ENCODE measurements at regions not wholly inside any gene's neighbourhood (a gene's known extent, or its start where the extent isn't known, plus 50 kb on each side); places are given as distances from the start of the nearest gene placed in this dataset.
A peak's percentile ranks its signal among the peaks of the same experiment; 100 is the strongest.

- no peaks in the 10 kb centered on the region for H3K79me2 ChIP-seq (ENCODE audit: insufficient read depth)
- H3K4me1 ChIP-seq (ENCODE audit: insufficient read depth): no peaks in the 10 kb centered on the region
- in situ Hi-C loops (cut with MboI): no loop called here
- H3K4me3 ChIP-seq: no peak overlapping the region
- H3K36me3 ChIP-seq (ENCODE audit: low read depth): no peaks in the 10 kb centered on the region
- 57 to 59% methylated on average over 3 of the region's 3 CpGs for WGBS, 2 experiments (ENCODE audit: low coverage in 1 of 2, low lambda C conversion rate in 2 of 2, missing lambda C conversion rate in 2 of 2)
- H3F3A ChIP-seq (ENCODE audit: insufficient read depth): no peaks in the 10 kb centered on the region
- DNase-seq: no peak
- H3K27me3 ChIP-seq (replicated peaks; ENCODE audit: insufficient read depth): no peaks in the 10 kb centered on the region
- TF ChIP-seq EZH2 (IDR thresholded peaks at IDR 0.05; ENCODE audit: insufficient read depth, poor library complexity, severe bottlenecking) (no peak), EZH2phosphoT487 (IDR thresholded peaks at IDR 0.05; ENCODE audit: insufficient read depth, low read depth) (no peak)
- H3K4me2 ChIP-seq (ENCODE audit: unreplicated experiment): no peak overlapping the region
- no peaks in the 10 kb centered on the region for H3K9me3 ChIP-seq (ENCODE audit: low read depth)
- H3K27ac ChIP-seq: no peak overlapping the region
- no peaks in the 10 kb centered on the region for H3K9me2 ChIP-seq (ENCODE audit: insufficient read depth)
- H4K20me1 ChIP-seq (ENCODE audit: insufficient read depth): no peaks in the 10 kb centered on the region
- H2AFZ ChIP-seq: no peak overlapping the region
- no peak overlapping the region for H3K9ac ChIP-seq
These were observed 338.3 kb downstream of the LTN1 start for GRCh38 chr21:28654406-28654805.

- TF ChIP-seq EZH2phosphoT487 (IDR thresholded peaks at IDR 0.05; ENCODE audit: insufficient read depth, low read depth) (no peak), EZH2 (IDR thresholded peaks at IDR 0.05; ENCODE audit: insufficient read depth, poor library complexity, severe bottlenecking) (no peak)
- Histone ChIP-seq H4K20me1 (ENCODE audit: insufficient read depth) (no peaks in the 10 kb centered on the region), H3K4me1 (ENCODE audit: insufficient read depth) (peaks cover 16% of the 10 kb centered on the region), H3K9ac (no peak overlapping the region), H3K27ac (no peak overlapping the region), H3K79me2 (ENCODE audit: insufficient read depth) (no peaks in the 10 kb centered on the region), H3K4me2 (ENCODE audit: unreplicated experiment) (no peak overlapping the region), H3K4me3 (no peak overlapping the region), H3K9me3 (ENCODE audit: low read depth) (no peaks in the 10 kb centered on the region), H2AFZ (no peak overlapping the region), H3F3A (ENCODE audit: insufficient read depth) (peaks cover 7% of the 10 kb centered on the region; the same call in 1 of the 2 replicates), H3K27me3 (replicated peaks; ENCODE audit: insufficient read depth) (no peaks in the 10 kb centered on the region), H3K36me3 (ENCODE audit: low read depth) (no peaks in the 10 kb centered on the region), H3K9me2 (ENCODE audit: insufficient read depth) (no peaks in the 10 kb centered on the region)
- DNase-seq: peak; percentile 52
- in situ Hi-C loops (cut with MboI): no loop called here
- WGBS, 2 experiments (ENCODE audit: low coverage in 1 of 2, low lambda C conversion rate in 2 of 2, missing lambda C conversion rate in 2 of 2): 11 to 24% methylated on average over 1 of the region's 1 CpG
These were observed 347.9 kb downstream of the LTN1 start for GRCh38 chr21:28644762-28645161.

GRCh38 chr21:28642891-28643290, 349.8 kb downstream of the LTN1 start:
- DNase-seq: no peak
- Histone ChIP-seq H4K20me1 (ENCODE audit: insufficient read depth) (no peaks in the 10 kb centered on the region), H3K27ac (no peak overlapping the region), H3K9me3 (ENCODE audit: low read depth) (no peaks in the 10 kb centered on the region), H3K79me2 (ENCODE audit: insufficient read depth) (no peaks in the 10 kb centered on the region), H3K4me1 (ENCODE audit: insufficient read depth) (peaks cover 25% of the 10 kb centered on the region), H3K9me2 (ENCODE audit: insufficient read depth) (no peaks in the 10 kb centered on the region), H3K27me3 (replicated peaks; ENCODE audit: insufficient read depth) (no peaks in the 10 kb centered on the region), H3K9ac (no peak overlapping the region), H3F3A (ENCODE audit: insufficient read depth) (peaks cover 14% of the 10 kb centered on the region; the same call in 1 of the 2 replicates), H3K4me3 (no peak overlapping the region), H3K36me3 (ENCODE audit: low read depth) (no peaks in the 10 kb centered on the region), H3K4me2 (ENCODE audit: unreplicated experiment) (no peak overlapping the region), H2AFZ (no peak overlapping the region)
- in situ Hi-C loops (cut with MboI): no loop called here
- WGBS, 2 experiments (ENCODE audit: low coverage in 1 of 2, low lambda C conversion rate in 2 of 2, missing lambda C conversion rate in 2 of 2): 94 to 95% methylated on average over 4 of the region's 4 CpGs
- TF ChIP-seq EZH2phosphoT487 (IDR thresholded peaks at IDR 0.05; ENCODE audit: insufficient read depth, low read depth) (no peak), EZH2 (IDR thresholded peaks at IDR 0.05; ENCODE audit: insufficient read depth, poor library complexity, severe bottlenecking) (no peak)

GRCh38 chr21:28641731-28642130, 350.9 kb downstream of the LTN1 start:
- TF ChIP-seq EZH2phosphoT487 (IDR thresholded peaks at IDR 0.05; ENCODE audit: insufficient read depth, low read depth) (no peak), EZH2 (IDR thresholded peaks at IDR 0.05; ENCODE audit: insufficient read depth, poor library complexity, severe bottlenecking) (no peak)
- Histone ChIP-seq H3K27ac (no peak overlapping the region), H3K4me1 (ENCODE audit: insufficient read depth) (peaks cover 37% of the 10 kb centered on the region), H3K9me3 (ENCODE audit: low read depth) (no peaks in the 10 kb centered on the region), H3K27me3 (replicated peaks; ENCODE audit: insufficient read depth) (no peaks in the 10 kb centered on the region), H3K9ac (no peak overlapping the region), H2AFZ (no peak overlapping the region), H4K20me1 (ENCODE audit: insufficient read depth) (no peaks in the 10 kb centered on the region), H3K36me3 (ENCODE audit: low read depth) (no peaks in the 10 kb centered on the region), H3K4me3 (no peak overlapping the region), H3F3A (ENCODE audit: insufficient read depth) (peaks cover 25% of the 10 kb centered on the region), H3K4me2 (ENCODE audit: unreplicated experiment) (no peak overlapping the region), H3K9me2 (ENCODE audit: insufficient read depth) (no peaks in the 10 kb centered on the region), H3K79me2 (ENCODE audit: insufficient read depth) (no peaks in the 10 kb centered on the region)
- WGBS, 2 experiments (ENCODE audit: low coverage in 1 of 2, low lambda C conversion rate in 2 of 2, missing lambda C conversion rate in 2 of 2): 86 to 90% methylated on average over 1 of the region's 1 CpG
- in situ Hi-C loops (cut with MboI): no loop called here
- DNase-seq: no peak

GRCh38 chr21:28640326-28640725, 352.4 kb downstream of the LTN1 start:
- WGBS, 2 experiments (ENCODE audit: low coverage in 1 of 2, low lambda C conversion rate in 2 of 2, missing lambda C conversion rate in 2 of 2): 65 to 71% methylated on average over 5 of the region's 5 CpGs
- Histone ChIP-seq H4K20me1 (ENCODE audit: insufficient read depth) (no peaks in the 10 kb centered on the region), H3K9me2 (ENCODE audit: insufficient read depth) (no peaks in the 10 kb centered on the region), H3F3A (ENCODE audit: insufficient read depth) (peaks cover 35% of the 10 kb centered on the region), H3K9ac (no peak overlapping the region), H3K9me3 (ENCODE audit: low read depth) (no peaks in the 10 kb centered on the region), H2AFZ (no peak overlapping the region), H3K36me3 (ENCODE audit: low read depth) (no peaks in the 10 kb centered on the region), H3K4me1 (ENCODE audit: insufficient read depth) (peaks cover 51% of the 10 kb centered on the region), H3K4me3 (no peak overlapping the region), H3K27me3 (replicated peaks; ENCODE audit: insufficient read depth) (no peaks in the 10 kb centered on the region), H3K27ac (peak overlapping the region; percentile 20; the same call in 1 of the 2 replicates), H3K4me2 (ENCODE audit: unreplicated experiment) (peak overlapping the region; percentile 8), H3K79me2 (ENCODE audit: insufficient read depth) (no peaks in the 10 kb centered on the region)
- in situ Hi-C loops (cut with MboI): no loop called here
- TF ChIP-seq EZH2phosphoT487 (IDR thresholded peaks at IDR 0.05; ENCODE audit: insufficient read depth, low read depth): no peak
- no peak for TF ChIP-seq EZH2 (IDR thresholded peaks at IDR 0.05; ENCODE audit: insufficient read depth, poor library complexity, severe bottlenecking)
- DNase-seq: no peak

Measured in GM23248 (cell line).